ENCODE measurements at regions not wholly inside any gene's neighbourhood (a gene's known extent, or its start where the extent isn't known, plus 50 kb on each side); places are given as distances from the start of the nearest gene placed in this dataset.

GRCh38 chr14:101027291-101027690 is 123.8 kb upstream of the RTL1 start:
- WGBS (ENCODE audit: insufficient coverage) = 90% methylated on average over 10 of the region's 10 CpGs
- Mint-ChIP-seq H3K9me3 (peaks cover 2 to 14% (median 6%) of the 10 kb centered on the region in 7 donors), H3K27me3 (ENCODE audit: low read depth in 3 of 3) (peaks cover 0 to 3% (median 2%) of the 10 kb centered on the region in 3 donors), H3K4me1 (no peaks in the 10 kb centered on the region), H3K27ac (no peak overlapping the region), H3K36me3 (no peaks in the 10 kb centered on the region), H3K4me3 (no peak overlapping the region)
- no peaks in the 10 kb centered on the region for H4K20me1 ChIP-seq (ENCODE audit: insufficient read depth, low read length)
- H3K79me2 ChIP-seq (ENCODE audit: insufficient read depth, low read length) = no peaks in the 10 kb centered on the region
- no peak overlapping the region for H3K4me2 ChIP-seq (replicated peaks; ENCODE audit: extremely low read depth, low read length, poor library complexity, severe bottlenecking)
- peaks cover 4 to 24% of the 10 kb centered on the region in 2 donors for H3K9me3 ChIP-seq (replicated peaks in 1 of 2; ENCODE audit: control insufficient read depth in 1 of 2, insufficient read depth in 1 of 2, low read length in 2 of 2)
- H2AFZ ChIP-seq (ENCODE audit: insufficient read depth, low read depth, low read length, poor library complexity, severe bottlenecking) = no peak overlapping the region
- intact Hi-C loops (cut with micrococcal nuclease) = no loop called here
- no peak overlapping the region for H3K27ac ChIP-seq (ENCODE audit: low read depth in 1 of 2, low read length in 2 of 2)
- no peak overlapping the region for H3K4me3 ChIP-seq (replicated peaks in 1 of 3; ENCODE audit: low read depth in 2 of 3, low read length in 3 of 3)
- no peaks in the 10 kb centered on the region for H3K27me3 ChIP-seq (ENCODE audit: control insufficient read depth in 2 of 2, insufficient read depth in 2 of 2, low read length in 2 of 2)
- no peaks in the 10 kb centered on the region for H3K4me1 ChIP-seq (ENCODE audit: control insufficient read depth in 1 of 2, insufficient read depth in 2 of 2, low read length in 2 of 2)
- H3K36me3 ChIP-seq (replicated peaks in 1 of 2; ENCODE audit: control insufficient read depth in 1 of 2, insufficient read depth in 2 of 2, low read length in 2 of 2) = no peaks in the 10 kb centered on the region
- DNase-seq = no peak
- TF ChIP-seq CTCF (IDR thresholded peaks at IDR 0.05) = no peak
- no peak overlapping the region for H3K9ac ChIP-seq (ENCODE audit: insufficient read depth, low read length, poor library complexity, severe bottlenecking)

GRCh38 chr14:101027966-101028365 is 124.4 kb upstream of the RTL1 start:
- Mint-ChIP-seq H3K27ac (no peak overlapping the region), H3K4me1 (no peaks in the 10 kb centered on the region)
- H3K27me3 ChIP-seq (ENCODE audit: control insufficient read depth in 2 of 2, insufficient read depth in 2 of 2, low read length in 2 of 2) = no peaks in the 10 kb centered on the region

More at GRCh38 chr14:101027966-101028365, 124.4 kb upstream of the RTL1 start:
- Histone ChIP-seq H3K4me2 (replicated peaks; ENCODE audit: extremely low read depth, low read length, poor library complexity, severe bottlenecking) (no peak overlapping the region), H3K9me3 (replicated peaks in 1 of 2; ENCODE audit: control insufficient read depth in 1 of 2, insufficient read depth in 1 of 2, low read length in 2 of 2) (peaks cover 2 to 21% of the 10 kb centered on the region in 2 donors), H3K27ac (ENCODE audit: low read depth in 1 of 2, low read length in 2 of 2) (no peak overlapping the region), H3K9ac (ENCODE audit: insufficient read depth, low read length, poor library complexity, severe bottlenecking) (no peak overlapping the region), H3K4me3 (replicated peaks in 1 of 3; ENCODE audit: low read depth in 2 of 3, low read length in 3 of 3) (no peak overlapping the region), H2AFZ (ENCODE audit: insufficient read depth, low read depth, low read length, poor library complexity, severe bottlenecking) (no peak overlapping the region), H3K4me1 (ENCODE audit: control insufficient read depth in 1 of 2, insufficient read depth in 2 of 2, low read length in 2 of 2) (no peaks in the 10 kb centered on the region), H3K36me3 (replicated peaks in 1 of 2; ENCODE audit: control insufficient read depth in 1 of 2, insufficient read depth in 2 of 2, low read length in 2 of 2) (no peaks in the 10 kb centered on the region), H4K20me1 (ENCODE audit: insufficient read depth, low read length) (no peaks in the 10 kb centered on the region), H3K79me2 (ENCODE audit: insufficient read depth, low read length) (no peaks in the 10 kb centered on the region)
- no peak for DNase-seq
- 94% methylated on average over 4 of the region's 5 CpGs for WGBS (ENCODE audit: insufficient coverage)
- no peak for TF ChIP-seq CTCF (IDR thresholded peaks at IDR 0.05)
- Mint-ChIP-seq H3K27me3 (ENCODE audit: low read depth in 3 of 3) (peaks cover 0 to 3% (median 2%) of the 10 kb centered on the region in 3 donors), H3K4me3 (no peak overlapping the region), H3K9me3 (peaks cover 0 to 12% (median 5%) of the 10 kb centered on the region in 7 donors), H3K36me3 (no peaks in the 10 kb centered on the region)
- intact Hi-C loops (cut with micrococcal nuclease) = no loop called here

All from CD14-positive monocyte (primary cell).